Osteoblast (primary cell): ENCODE measurements at regions not wholly inside any gene's neighbourhood (a gene's known extent, or its start where the extent isn't known, plus 50 kb on each side); places are given as distances from the start of the nearest gene placed in this dataset.
"Not testable (repeated sequence)": the region's sequence is repeated elsewhere in the genome, so short reads cannot be mapped to it uniquely, and the experiment has no call there.

Source experiments
- DNase-seq: peaks from one replicate; pipeline ENCODE4 v3.0.0; 2011; ENCODE audit warnings: low spot score, mixed read lengths; ENCODE audit not compliant: insufficient read length; ENCODE audit errors: missing footprints
- H2AFZ ChIP-seq: 2 replicates; pipeline ENCODE4 v1.6.0; 2011; ENCODE audit warnings: mild to moderate bottlenecking, low read length
- H3K27ac ChIP-seq: 2 replicates; pipeline ENCODE4 v1.5.1; 2011; ENCODE audit warnings: mild to moderate bottlenecking, low read depth, low read length, moderate library complexity
- H3K27me3 ChIP-seq: 2 replicates; pipeline ENCODE4 v1.6.0; 2012; ENCODE audit warnings: mild to moderate bottlenecking, control low read depth, inconsistent platforms, low read length, moderate library complexity; ENCODE audit not compliant: insufficient read depth
- H3K36me3 ChIP-seq: 2 replicates; pipeline ENCODE4 v1.5.1; 2011; ENCODE audit warnings: mild to moderate bottlenecking, low read length, control low read depth, moderate library complexity; ENCODE audit not compliant: insufficient read depth
- H3K4me1 ChIP-seq: 2 replicates; pipeline ENCODE4 v1.5.1; 2011; ENCODE audit warnings: mild to moderate bottlenecking, low read length, control low read depth, moderate library complexity; ENCODE audit not compliant: insufficient read depth
- H3K4me2 ChIP-seq: 2 replicates; pipeline ENCODE4 v1.6.0; 2011; ENCODE audit warnings: mild to moderate bottlenecking, low read length; ENCODE audit not compliant: insufficient read depth
- H3K4me3 ChIP-seq: fragments of 200-600 bp; sonication (generic); 3 replicates; pipeline ENCODE4 v1.5.1; 2012; ENCODE audit warnings: mild to moderate bottlenecking, low read length, inconsistent platforms; ENCODE audit not compliant: insufficient read depth
- H3K79me2 ChIP-seq: 2 replicates; pipeline ENCODE4 v1.6.0; 2012; ENCODE audit warnings: mild to moderate bottlenecking, low read length, control low read depth, inconsistent platforms; ENCODE audit not compliant: insufficient read depth
- H3K9me3 ChIP-seq: 2 replicates; pipeline ENCODE4 v1.5.1; 2011; ENCODE audit warnings: low read depth, low read length, control low read depth
- H4K20me1 ChIP-seq: 2 replicates; pipeline ENCODE4 v1.6.0; 2012; ENCODE audit warnings: mild to moderate bottlenecking, low read length, control low read depth; ENCODE audit not compliant: insufficient read depth
- TF ChIP-seq, protein P1 (sequence below): IDR thresholded peaks from 2 replicates; pipeline ENCODE4 v1.5.1; 2011; ENCODE audit warnings: mild to moderate bottlenecking, low read depth, low read length, moderate library complexity; ENCODE audit errors: extremely low read depth

DNA sequence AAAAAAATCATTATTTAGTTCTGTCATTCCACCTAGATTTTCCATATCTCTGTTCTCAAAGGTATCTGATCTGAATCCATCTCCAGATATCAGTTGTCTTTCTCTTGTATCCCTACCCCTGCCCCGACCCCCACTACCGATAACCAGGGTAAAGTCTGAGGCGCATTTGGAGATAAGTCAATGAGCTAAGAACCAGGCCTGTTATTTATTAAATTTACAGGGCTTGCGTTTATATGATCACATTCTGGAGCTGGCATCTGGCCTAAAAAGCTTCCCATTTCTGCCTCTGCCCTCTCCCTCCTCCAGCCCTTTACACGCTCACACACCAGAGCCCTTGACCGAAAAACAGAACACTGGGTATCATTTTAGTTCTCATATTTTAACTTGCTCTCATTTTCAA is 144.7 kb downstream of the ALDH8A1 start:
- TF ChIP-seq, protein P1, sequence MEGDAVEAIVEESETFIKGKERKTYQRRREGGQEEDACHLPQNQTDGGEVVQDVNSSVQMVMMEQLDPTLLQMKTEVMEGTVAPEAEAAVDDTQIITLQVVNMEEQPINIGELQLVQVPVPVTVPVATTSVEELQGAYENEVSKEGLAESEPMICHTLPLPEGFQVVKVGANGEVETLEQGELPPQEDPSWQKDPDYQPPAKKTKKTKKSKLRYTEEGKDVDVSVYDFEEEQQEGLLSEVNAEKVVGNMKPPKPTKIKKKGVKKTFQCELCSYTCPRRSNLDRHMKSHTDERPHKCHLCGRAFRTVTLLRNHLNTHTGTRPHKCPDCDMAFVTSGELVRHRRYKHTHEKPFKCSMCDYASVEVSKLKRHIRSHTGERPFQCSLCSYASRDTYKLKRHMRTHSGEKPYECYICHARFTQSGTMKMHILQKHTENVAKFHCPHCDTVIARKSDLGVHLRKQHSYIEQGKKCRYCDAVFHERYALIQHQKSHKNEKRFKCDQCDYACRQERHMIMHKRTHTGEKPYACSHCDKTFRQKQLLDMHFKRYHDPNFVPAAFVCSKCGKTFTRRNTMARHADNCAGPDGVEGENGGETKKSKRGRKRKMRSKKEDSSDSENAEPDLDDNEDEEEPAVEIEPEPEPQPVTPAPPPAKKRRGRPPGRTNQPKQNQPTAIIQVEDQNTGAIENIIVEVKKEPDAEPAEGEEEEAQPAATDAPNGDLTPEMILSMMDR = no peak
- no peak for DNase-seq

DNA sequence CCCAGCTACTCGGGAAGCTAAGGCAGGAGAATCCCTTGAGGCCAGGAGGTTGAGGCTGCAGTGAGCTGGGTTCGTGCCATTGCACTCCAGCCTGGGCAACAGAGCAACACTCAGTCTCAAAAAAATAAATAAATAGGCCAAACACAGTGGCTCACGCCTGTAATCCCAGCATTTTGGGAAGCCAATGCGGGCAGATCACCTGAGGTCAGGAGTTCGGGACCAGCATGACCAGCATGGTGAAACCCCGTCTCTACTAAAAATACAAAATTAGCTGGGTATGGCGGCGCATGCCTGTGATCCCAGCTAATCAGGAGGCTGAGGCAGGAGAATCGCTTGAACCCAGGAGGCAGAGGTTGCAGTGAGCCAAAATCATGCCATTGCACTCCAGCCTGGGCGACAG is 145.6 kb downstream of the ALDH8A1 start:
- H3K79me2 ChIP-seq, H2AFZ ChIP-seq, H3K4me3 ChIP-seq, H3K4me2 ChIP-seq, H3K27me3 ChIP-seq, H4K20me1 ChIP-seq, H3K36me3 ChIP-seq, H3K4me1 ChIP-seq, DNase-seq, H3K27ac ChIP-seq, H3K9me3 ChIP-seq: not testable (repeated sequence)

More for the DNA sequence above, 144.7 kb downstream of the ALDH8A1 start:
- Histone ChIP-seq H3K27me3 (no peaks in the 10 kb centered on the region), H3K4me2 (no peak overlapping the region), H3K27ac (no peak overlapping the region), H3K4me1 (no peaks in the 10 kb centered on the region), H3K9me3 (no peaks in the 10 kb centered on the region), H3K36me3 (no peaks in the 10 kb centered on the region), H2AFZ (no peak overlapping the region), H3K79me2 (no peaks in the 10 kb centered on the region), H3K4me3 (no peak overlapping the region), H4K20me1 (no peaks in the 10 kb centered on the region)

DNA sequence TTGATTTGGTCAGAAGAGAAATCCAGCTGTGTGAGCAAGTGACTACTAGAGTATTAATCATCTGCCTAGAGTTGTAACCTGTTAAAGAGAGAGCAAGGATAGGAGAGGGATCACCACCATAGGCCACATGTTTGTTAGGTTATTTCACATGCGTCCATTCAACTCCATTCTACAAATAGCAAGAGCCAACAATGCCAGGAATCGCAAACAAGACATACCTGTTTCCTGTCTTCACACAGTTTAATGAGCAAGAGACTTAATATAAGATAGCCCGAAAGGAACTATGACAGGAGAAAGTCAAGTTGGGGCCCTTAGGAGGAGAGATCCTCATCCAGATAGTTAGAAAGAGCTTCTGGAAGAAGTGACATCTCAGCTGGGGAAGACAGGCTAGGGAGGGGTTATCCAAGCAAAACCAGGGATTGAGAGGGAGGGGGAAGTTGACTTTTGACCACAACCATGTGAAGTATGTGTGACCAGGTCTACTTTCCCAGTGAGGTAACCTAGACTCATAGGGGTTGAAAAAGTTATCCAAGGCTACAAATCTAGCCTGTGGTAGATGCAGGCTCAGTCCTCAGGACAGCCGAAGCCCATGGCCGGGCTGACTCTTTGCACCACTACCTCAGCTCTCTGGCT is 147.4 kb downstream of the ALDH8A1 start:
- Histone ChIP-seq H3K36me3 (no peaks in the 10 kb centered on the region), H4K20me1 (no peaks in the 10 kb centered on the region), H3K9me3 (no peaks in the 10 kb centered on the region), H3K4me1 (no peaks in the 10 kb centered on the region), H3K79me2 (no peaks in the 10 kb centered on the region), H3K27me3 (no peaks in the 10 kb centered on the region), H3K4me3 (no peak overlapping the region), H2AFZ (no peak overlapping the region), H3K4me2 (no peak overlapping the region), H3K27ac (no peak overlapping the region)
- DNase-seq = no peak
- TF ChIP-seq, protein P1 = no peak

DNA sequence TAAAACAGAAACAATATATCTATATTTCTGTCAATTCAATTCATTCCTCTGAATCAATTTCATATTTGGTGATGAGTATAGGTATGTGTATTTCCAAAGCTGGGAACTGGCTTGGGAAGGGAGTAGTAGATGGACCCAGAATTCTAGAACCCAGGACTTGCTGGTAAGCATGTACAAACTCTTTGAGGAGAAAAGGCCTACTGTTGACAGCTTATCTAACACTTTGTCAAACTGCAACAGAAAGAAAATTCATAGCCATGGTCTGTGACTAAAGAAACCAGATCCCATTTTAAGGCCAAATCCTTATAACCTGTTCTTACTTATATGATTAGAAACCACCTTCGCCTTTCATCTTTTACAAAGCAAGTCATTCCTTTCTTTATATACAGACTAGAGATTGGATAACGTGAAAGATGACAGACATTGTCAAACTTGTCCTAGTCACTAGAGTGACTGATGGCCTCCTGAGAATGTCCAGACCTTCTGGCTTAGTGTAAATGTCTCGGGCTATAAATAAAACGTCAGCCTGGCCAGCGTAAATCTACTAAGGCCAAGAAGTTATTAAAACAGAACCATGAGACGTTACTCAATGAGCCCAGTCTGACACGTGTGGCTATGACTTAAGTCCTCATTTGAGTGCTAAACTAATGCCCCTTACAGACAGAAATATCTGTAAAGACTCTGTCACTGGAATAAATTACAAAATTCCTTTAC is 152.3 kb downstream of the ALDH8A1 start:
- Histone ChIP-seq H3K9me3 (no peaks in the 10 kb centered on the region), H3K4me3 (no peak overlapping the region), H3K27me3 (no peaks in the 10 kb centered on the region), H3K27ac (no peak overlapping the region), H3K4me1 (no peaks in the 10 kb centered on the region), H3K79me2 (no peaks in the 10 kb centered on the region), H2AFZ (no peak overlapping the region), H3K4me2 (no peak overlapping the region), H4K20me1 (no peaks in the 10 kb centered on the region), H3K36me3 (no peaks in the 10 kb centered on the region)
- TF ChIP-seq, protein P1 = no peak
- DNase-seq = no peak
